Gastrocnemius medialis (tissue), 4 donors: ENCODE measurements at regions not wholly inside any gene's neighbourhood (a gene's known extent, or its start where the extent isn't known, plus 50 kb on each side); places are given as distances from the start of the nearest gene placed in this dataset.

Experiments
- CTCF ChIP-seq, 5 experiments: fragments of 450-650 bp in 3 of 5; fragments of 200-600 bp in 2 of 5; sonication (generic) in 2 of 5; IDR thresholded peaks in 4 of 5; conservative IDR thresholded peaks in 1 of 5; 1 replicate in 4 of 5; 2 replicates in 1 of 5; pipeline ENCODE4 v1.5.1; 2016 to 2019; ENCODE audit warnings: antibody characterized with exemption in 5 of 5, mild to moderate bottlenecking in 3 of 5, moderate library complexity in 3 of 5
- POLR2A ChIP-seq, 2 donors: fragments of 450-650 bp; IDR thresholded peaks; one replicate each; pipeline ENCODE4 v1.6.1; 2017; ENCODE audit warnings: antibody characterized with exemption in 2 of 2, mild to moderate bottlenecking in 2 of 2, moderate library complexity in 2 of 2

GRCh38 chr9:120014796-120015195 is 565.2 kb downstream of the CDK5RAP2 start:
- no peak for TF ChIP-seq CTCF (IDR thresholded peaks at IDR 0.05 in 4 of 5, conservative IDR thresholded peaks at IDR 0.05 in 1 of 5)
- no peak for TF ChIP-seq POLR2A (IDR thresholded peaks at IDR 0.05)
